Renal pelvis (tissue), 1 donor: ENCODE measurements at regions not wholly inside any gene's neighbourhood (a gene's known extent, or its start where the extent isn't known, plus 50 kb on each side); places are given as distances from the start of the nearest gene placed in this dataset.
A peak's percentile ranks its signal among the peaks of the same experiment; 100 is the strongest.
"Not testable (repeated sequence)": the region's sequence is repeated elsewhere in the genome, so short reads cannot be mapped to it uniquely, and the experiment has no call there.

ENCODE experiments used
- DNase-seq: peaks from one replicate; pipeline ENCODE4 v3.0.0-alpha.2; 2013

DNA sequence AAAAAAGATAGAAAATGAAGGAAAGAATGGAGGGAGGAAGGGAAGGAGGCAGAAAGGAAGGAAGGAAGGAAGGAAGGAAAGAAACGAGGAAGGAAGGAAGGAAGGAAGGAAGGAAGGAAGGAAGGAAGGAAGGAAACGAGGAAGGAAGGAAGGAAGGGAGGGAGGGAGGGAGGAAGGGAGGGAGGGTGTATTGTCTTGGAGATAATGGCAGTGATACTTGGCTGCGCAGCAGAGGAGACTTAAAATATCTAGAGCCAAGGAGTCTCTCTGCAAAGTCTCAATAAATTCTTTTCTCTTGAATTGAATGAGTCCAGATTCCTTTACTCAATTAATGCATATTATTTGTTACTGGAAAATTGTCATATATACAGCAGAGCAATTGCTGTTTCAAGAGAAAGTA, 1059.7 kb downstream of the ZPLD1 start:
- no peak for DNase-seq

DNA sequence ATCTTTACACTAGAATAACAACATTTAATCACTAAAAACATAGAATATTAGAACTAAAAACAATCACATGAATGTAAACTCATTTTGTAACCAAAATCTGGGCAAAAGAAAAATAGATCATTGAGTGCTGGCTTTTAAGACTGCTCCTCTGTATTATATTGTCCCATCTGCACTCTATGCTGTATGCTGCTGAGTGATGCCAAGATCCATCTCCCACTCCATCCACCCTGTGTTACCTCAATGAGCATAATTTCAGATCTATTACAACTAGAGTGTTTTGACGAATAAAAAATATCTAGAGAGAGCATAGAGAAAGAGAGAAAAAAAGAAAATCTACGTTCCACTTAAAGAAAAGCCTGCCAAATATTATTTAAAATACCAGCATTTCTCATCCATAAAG, 1060.4 kb downstream of the ZPLD1 start:
- no peak for DNase-seq

DNA sequence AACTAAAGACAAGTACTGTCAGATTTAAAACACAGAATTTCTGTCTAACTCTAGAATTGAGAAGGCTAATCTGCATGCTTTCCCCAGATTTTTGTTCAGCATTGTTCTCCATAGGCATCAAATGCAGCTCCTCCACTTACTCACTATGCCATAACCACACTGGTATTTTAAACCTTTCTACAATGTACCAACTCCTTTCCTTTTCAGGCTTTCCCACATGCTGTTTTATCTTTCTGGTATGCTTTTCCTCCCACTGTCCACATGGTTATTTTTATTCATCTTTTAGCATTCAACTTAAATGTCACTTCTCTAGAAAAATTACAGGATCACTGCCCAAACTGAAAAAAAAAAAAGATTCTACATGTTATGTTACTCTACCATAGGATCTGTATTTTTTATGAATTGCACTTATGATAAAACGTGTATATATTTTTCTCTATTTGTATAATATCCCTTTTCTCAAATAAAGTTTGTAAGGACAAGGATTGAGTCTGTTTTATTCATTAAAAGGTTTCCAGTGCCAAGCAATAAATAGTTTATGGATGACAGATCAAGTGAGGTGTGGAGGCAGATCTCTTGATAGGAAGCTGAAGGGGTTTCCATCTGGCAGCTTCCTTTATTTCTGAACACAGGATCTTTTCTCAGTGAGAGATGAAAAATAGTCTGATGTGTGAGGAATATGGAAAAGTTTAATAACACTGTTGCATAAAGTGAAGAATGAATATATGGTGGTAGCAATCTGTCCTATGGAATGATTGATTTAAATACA, 1064.5 kb downstream of the ZPLD1 start:
- DNase-seq: no peak

DNA sequence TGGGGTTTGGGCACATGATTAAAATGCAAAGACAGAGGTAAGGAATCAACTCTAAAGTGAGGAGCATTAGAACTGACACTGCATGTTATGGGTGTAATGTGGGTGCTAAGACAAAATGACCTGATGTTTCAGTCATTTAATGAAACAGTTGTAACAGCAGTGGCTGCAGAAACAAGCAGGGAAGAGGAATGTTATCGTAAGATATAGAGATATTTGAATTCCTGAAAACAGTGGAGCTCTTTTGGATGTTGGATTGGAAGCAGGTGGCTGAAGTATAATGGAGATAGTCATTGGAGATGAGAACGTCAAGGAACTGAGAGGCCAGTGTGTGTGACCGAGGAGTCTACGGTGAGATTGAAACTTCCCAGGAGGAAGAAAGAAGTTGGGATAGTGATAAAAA, 1065.2 kb downstream of the ZPLD1 start:
- DNase-seq: no peak

DNA sequence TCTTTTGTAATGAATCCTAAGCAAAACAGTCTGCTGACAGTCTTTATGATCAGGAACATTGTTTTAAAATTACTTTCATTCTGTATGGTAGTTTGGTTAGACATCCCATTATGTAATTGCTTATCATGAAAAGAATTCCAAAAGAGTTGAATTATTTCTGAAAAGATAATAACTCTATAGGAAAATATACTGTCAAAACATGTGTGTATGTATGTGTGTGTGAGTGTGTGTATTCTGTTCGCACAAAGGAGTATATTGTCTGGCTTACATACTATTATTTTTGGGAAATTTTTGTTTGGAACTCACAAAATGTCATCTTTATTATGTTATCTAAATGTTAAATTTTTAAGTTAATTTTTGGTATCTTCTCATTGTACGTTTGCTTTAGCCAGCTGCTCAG, 1075.9 kb downstream of the ZPLD1 start:
- no peak for DNase-seq

DNA sequence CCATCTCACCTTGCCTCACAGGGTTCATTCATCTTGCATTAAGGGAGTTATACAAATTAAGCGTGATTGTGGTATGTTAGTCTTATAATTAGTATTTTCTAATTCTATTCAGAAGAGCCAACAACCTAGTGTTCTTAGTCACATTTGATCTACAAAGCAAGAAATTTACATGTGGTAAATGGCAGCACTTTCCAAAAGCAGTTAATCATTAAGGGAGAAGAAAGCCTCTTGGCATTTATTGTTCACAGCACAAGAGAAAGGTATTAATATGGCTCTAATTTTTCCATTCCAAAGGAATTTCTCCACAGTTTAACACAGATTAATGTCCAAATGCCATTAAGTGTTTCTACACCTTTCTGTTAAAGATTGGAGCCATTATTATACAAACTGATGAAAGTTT, 1077.1 kb downstream of the ZPLD1 start:
- DNase-seq: no peak

DNA sequence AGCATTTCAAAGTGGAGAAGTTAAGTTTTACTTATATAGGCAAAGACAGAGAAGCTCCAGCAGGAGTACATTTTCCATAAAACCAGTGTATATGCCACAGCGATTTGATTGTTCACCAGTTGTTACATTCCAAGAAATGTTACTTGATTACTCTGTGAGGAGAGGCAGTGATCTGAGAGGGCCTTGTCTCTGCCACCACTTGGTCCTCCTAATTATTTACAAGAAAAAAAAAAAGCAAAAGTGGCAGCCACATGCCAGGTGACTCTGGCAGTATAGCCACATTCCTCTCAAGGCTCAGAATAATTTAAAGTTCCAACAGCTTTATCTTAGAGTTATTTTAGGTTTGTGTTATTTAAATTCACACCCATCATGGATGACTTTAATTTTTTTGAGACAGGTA, 1077.8 kb downstream of the ZPLD1 start:
- no peak for DNase-seq

DNA sequence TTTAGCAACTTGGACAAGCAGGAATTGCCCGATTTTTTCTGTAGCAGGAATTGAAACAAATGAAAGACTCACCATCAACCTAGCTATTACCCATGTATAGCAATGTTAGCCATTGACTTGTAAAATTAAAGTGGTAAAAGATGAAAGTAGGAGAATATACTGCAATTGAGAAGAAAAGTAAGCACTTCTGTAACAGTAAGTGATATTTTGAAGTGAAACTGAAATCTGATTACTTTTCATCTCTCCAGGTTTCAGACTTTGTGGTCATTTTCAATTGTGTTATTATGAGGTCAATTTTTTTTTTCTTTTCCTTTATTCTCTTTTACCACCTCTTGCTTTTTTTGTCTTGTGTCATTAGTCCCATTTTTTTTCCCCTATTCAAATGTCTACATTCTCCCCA, 1078.2 kb downstream of the ZPLD1 start:
- no peak for DNase-seq

DNA sequence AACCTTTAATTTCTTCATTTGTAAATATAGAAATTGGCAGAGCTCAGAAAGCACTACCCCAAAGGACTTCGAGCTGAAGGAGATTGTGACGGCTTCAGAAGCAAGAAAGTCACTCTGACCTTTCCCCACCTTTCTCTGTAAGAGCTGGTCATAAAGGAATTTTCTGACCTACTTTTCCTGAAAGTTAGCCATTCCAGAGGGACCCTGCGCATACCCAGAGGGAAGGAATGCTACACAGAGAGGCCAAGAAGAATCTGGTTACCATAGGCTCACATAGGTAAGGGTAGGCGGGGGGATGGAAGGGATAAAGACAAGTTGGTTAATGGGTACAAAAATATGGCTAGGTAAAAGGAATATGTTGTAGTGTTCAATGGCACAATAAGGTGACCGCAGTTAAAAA, 1080.3 kb downstream of the ZPLD1 start:
- DNase-seq: no peak

DNA sequence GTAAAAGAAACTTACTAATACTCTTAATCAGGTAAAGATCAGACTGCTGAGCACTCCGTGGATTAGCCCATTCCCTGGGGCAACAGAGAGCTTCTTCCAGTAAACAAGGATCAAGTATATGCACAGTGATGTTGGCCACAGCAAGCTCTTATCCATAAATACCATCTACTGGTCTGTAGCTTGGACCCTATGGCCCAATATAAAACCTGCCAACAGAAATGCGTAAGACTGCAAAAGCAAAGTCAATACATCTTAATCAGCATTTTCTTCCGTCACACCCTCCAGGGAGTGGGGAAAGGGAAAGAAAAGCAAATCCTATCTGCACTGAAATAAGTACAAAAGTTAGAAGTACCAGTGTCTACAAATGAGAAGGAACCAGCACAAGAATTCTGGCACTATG, 1082.1 kb downstream of the ZPLD1 start:
- DNase-seq: no peak

DNA sequence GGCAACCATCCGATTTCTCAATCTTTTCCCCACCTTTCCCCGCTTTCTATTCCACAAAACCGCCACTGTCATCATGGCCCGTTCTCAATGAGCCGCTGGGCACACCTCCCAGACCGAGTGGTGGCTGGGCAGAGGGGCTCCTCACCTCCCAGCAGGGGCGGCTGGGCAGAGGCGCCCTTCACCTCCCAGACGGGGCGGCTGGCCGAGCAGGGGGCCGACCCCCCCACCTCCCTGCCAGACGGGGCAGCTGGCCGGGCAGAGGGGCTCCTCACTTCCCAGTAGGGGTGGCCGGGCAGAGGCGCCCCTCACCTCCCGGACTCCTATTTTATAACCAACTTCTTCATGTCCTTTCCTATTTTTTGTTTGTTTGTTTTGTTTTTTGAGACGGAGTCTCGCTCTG, 1096.5 kb downstream of the ZPLD1 start:
- not testable (repeated sequence) for DNase-seq

DNA sequence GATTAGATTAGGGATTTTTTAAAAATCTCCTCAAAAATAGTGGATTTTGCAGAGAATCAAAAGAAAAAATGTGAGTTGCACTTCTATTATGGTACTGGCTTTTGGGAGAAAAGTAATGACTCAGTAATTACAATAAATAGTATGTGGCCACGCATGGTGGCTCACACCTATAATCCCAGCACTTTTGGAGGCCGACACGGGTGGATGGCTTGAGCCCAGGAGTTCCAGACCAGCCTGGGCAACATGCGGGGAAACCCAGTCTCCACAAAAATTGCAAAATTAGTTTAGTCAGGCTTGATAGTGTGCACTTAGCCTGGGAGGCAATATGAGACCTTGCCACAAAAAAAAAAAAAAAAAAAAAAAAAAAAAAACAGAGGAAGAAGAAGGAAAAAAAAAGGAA, 1098.2 kb downstream of the ZPLD1 start:
- no peak for DNase-seq

DNA sequence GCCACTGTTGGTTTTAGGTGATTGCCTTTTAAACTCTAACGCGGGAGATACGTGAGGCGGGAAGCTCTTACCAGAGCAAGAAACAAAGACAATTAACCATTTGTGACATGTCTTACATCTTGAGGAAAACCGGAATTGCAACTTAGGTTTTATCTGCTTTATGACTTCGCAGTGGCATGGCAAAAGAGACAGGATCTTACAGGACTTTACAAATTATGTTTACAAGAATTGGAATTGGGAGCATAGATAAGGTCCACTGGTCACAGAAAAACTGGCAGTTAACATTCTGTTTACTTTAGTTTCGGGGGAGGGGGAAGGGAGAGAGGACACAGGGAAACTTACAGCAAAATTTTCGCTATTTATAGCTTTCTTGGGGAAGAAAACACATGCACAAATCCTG, 1119.6 kb downstream of the ZPLD1 start:
- DNase-seq: peak; percentile 8

DNA sequence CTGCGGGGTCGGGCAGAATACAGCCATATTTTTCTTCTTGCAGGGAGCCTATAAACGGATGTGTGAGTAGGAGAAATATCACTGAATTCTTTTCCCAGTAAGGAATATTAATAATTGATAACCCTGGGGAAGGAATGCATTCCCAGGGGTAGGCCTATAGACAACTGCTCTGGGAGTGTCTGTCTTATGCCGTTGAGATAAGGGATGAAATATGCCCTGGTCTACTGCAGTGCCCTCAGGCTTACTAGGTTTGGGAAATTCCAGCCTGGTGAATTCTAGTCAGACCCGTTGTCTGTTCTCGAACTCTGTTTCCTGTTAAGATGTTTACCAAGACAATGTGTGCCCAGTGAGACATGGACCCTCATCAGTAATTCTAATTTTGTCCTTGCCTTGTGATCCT, 1129.3 kb downstream of the ZPLD1 start:
- DNase-seq: not testable (repeated sequence)

DNA sequence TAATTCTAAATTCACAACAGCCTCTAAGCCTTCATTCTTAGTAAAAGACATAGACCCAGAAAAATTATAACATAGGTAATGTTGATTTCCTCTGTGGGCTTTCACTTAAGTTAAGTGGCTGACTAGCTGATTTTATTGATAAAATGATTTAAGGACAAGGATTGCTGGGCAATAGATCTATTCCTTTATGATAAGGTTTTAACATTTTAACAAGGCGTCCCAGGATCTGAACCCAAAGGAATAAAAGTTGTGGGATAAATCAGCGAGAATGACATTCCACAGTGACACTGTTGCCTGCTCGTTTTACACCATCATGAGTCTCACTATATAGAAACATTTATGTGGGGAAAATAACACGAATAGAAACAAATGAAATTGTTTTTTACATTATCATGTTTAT, 1151.0 kb downstream of the ZPLD1 start:
- no peak for DNase-seq

DNA sequence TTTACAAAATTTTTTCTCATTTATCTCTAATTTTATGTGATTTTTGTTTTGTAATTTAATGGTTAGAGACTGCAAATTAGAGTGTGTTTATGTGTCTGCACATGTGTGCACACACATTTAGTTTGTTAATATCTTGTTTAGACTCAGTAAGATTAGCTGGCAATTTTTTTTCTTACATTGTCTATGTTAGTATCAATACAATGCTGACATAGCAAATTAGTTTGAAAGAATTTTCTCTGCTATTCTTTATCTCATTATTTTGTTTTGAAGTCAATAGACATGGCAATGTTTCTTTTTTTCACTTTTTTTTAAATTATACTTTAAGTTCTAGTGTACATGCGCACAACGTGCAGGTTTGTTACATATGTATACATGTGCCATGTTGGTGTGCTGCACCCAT, 1155.0 kb downstream of the ZPLD1 start:
- DNase-seq: no peak

DNA sequence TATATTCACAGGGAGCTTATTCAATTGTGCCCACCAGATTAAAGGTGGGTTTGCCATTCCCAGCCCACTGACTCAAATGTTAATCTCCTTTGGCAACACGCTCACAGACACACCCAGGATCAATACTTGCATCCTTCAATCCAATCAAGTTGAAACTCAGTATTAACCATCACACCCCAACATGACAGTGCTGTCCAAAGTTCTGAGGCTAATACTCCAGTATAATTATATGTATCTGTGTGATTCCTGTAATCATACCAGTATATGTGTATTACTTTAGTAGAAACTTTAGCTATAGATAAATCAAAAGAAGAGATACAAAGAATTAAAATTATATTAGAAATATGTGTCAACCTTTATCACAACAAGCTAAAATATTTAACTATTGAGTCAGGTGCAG, 1166.0 kb downstream of the ZPLD1 start:
- no peak for DNase-seq

DNA sequence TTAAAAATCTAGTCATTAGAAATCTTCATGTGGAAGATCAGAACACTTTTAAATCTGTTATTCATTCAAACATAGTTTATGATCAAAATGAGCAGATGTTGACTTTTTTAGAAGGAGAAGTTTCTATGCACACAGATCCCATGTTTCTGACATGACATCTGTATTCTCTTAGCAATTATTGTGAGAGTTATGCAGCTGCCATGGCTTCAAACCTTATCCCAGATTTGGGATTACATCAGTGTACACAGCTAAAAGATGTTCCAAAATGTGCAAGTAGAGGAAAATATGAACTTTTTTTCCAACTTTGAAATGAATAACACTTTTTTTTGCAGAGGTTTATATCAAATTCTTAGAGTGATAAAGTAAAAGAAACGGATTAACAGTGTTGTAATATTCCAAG, 1166.9 kb downstream of the ZPLD1 start:
- no peak for DNase-seq

DNA sequence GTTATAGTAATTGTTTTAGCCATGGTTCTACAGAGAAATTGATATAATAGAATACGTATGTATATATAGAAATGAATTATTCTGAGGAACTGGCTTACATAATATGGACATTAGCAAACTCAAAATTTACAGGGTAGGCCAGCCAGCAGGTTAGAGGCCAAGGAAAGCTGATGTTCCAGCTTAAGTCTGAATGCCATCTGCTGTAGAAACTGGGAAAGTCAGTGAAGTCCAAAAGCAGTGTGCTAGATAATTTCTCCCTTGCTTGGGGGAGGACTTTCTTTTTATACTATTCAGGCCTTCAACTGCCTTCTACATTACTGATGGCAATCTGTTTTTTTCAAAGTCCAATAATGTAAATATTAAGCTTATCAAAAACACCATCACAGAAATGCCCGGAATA, 1174.7 kb downstream of the ZPLD1 start:
- no peak for DNase-seq

DNA sequence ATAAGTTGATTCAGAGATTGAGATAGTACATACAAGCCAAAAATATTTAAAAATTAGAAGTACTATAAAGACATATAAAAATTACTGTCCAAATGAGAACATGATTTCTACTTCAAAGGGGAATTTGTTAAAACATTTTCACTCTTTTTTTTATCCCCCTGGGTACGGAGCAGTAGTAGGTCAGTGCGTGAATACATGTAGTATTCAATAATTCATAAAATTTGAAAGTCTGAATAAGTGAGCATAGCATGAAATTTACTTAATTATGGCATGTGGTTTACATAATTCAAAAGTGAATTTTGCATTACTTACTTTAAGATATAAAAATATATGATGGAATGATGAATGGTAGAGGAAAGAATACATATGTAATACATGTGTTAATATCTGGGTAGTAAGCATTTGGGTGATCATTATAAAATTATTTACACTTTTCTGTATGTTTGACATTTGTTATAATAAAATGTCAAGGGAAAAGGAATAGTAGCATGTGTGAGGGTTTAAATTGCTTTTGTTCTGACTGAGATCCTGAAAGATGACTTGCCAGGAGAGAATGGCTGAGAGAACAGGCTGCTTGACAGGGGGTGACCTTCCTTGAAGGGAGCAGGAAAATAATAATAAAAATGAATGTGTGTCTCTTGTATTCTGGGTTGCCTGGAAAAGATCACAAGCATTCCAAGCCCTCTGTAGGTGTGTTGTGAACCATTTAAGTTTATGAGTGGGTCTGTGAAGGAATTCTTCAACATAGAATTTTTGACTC, 1178.8 kb downstream of the ZPLD1 start:
- DNase-seq: no peak

DNA sequence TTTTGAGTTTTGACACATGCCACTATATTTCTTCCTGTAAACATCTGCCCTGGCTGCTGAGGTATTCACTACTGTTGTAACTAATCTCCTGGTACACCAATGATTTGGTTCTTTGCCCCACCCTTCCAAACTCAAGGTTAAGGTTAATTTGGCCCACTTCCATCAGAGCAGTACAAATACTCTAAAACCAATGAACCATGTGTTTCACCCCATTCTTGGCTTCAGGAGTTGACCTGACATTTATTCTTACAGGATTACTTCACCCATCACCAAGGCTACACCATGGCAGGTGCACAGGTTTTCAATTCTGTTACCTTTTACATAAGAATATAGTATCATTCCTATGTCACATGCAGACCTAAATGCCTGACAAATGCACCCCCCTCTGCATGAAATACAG, 1179.9 kb downstream of the ZPLD1 start:
- DNase-seq: no peak

DNA sequence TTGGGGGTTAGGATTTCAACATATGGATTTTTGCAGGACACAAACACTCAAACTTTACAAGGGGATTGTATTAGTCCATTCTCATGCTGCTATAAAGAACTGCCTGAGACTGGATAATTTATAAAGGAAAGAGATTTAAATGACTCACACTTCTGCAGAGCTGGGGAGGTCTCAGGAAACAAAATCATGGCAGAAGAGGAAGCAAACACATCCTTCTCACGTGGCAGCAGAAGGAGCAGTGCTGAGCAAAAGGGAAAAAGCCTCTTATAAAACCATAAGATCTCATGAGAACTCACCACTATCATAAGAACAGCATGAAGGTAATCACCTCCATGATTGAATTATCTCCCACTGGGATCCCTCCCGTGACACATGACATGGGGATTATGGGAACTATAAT, 1183.1 kb downstream of the ZPLD1 start:
- no peak for DNase-seq

DNA sequence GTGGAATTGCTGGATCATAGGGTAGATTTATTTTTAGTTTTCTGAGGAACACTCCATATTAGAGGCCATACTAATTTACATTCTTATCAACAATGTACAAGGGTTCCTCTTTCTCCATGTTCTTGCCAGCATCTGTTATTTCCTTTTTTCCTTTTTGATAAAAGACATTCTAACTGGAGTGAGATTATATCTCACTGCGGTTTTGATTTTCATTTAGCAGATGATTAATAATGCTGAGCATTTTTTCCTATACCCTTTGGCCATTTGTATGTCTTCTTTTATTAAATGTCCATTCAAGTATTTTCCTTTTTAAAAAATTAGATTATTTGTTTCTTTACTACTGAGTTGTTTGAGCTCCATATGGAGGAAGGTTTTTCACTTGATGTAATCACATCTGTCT, 1189.5 kb downstream of the ZPLD1 start:
- no peak for DNase-seq

DNA sequence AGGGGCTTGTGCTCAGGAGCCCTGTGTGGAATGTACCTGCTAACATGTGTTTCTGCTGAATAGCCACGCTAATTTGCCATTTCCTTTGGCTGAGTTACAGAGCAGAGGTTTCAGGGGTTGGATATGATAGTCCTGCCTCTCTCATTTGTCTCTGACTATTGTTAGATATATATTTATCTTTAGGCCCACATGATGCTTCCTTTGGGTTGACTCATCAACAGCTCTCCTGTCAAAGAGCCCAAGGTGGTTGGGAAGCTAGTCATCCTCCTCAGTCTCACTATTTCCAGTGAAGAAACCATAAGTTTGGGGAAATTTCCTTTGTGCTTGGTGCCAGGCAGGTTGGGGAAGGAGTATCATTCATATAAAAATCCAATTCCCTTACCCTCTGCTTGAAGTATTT, 1194.6 kb downstream of the ZPLD1 start:
- no peak for DNase-seq
